DMS114 treated with DMSO at 0.1 percent for 48 hours (cell line): ENCODE measurements at regions not wholly inside any gene's neighbourhood (a gene's known extent, or its start where the extent isn't known, plus 50 kb on each side); places are given as distances from the start of the nearest gene placed in this dataset.

Experiments
- DNase-seq: peaks from one replicate; lab custom pipeline; 2025; ENCODE audit not compliant: unreplicated experiment; lab: John Stamatoyannopoulos, UW

- no peak for DNase-seq
These were observed 255.5 kb upstream of the RPL38 start for GRCh38 chr17:73947966-73948355.

DNA sequence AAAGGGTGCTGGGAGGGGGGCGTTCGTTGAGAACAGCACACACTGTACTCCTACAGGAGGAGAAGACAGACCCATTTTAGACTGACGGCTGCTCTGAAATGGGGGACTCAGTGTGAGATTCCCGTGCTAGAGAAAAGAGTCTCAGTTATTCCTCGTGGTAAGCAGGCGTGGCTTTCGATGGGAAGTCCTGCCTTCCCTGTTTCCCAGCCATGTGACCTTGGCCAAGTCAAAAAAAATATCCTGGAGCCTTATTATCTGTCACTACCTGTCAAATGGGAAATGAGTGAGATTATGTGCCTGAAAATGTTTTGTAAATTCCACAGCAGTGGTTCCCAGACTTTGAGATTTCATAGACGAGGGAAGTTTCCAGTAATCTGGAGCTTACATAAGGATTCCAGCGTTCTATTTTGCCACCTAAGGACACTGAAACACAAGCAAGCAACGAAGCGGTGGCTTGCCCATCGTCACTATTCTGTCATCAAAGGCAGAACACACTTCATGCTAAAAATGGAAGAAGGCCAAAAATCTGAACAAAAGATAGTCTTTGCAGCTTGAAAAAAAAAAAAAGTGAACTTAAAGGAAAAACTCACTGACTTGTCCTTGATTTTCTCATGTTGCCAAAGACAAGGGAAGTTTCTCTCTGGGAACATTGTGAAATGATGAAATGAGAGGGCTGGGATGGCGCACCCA lies 253.4 kb upstream of the RPL38 start:
- no peak for DNase-seq

DNA sequence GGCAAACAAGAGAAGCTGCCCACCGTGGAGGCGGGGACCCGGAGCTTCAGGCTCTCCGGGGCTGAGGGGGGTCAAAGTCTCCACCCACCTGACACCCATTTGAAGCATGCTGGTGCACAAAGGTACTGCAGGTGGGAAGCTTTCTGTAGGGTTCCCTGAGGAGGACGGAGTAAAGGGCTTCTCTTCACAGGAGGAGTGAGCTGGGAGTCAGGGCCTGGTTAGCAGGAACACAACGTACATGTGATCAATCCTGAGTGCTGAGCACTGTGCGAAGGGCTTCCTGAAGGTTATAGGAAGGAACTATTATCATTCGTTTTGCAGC lies 252.9 kb upstream of the RPL38 start:
- no peak for DNase-seq

DNA sequence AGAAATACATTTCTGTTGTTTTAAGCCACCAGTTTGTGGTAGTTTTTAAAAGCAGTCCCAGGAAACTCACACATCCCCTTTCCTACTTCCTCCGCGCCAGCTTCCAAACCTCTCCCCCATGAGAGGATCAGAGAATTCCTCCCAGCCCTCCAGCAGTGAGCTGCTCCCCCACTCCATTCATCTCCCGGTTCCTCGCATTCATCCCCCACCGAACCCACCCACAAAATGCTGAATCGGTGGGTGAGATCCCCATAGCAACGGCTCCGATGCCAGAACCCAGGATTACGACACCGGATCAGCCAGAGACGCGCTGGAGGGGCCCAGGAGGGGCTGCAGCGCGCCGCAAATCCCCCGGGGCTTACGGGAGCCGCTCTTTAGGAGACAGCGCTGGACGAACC lies 251.4 kb upstream of the RPL38 start:
- no peak for DNase-seq

GRCh38 chr17:73952480-73953205 lies 250.8 kb upstream of the RPL38 start:
- DNase-seq = no peak

- DNase-seq = no peak
These were observed 250.1 kb upstream of the RPL38 start for GRCh38 chr17:73953206-73954033.

DNA sequence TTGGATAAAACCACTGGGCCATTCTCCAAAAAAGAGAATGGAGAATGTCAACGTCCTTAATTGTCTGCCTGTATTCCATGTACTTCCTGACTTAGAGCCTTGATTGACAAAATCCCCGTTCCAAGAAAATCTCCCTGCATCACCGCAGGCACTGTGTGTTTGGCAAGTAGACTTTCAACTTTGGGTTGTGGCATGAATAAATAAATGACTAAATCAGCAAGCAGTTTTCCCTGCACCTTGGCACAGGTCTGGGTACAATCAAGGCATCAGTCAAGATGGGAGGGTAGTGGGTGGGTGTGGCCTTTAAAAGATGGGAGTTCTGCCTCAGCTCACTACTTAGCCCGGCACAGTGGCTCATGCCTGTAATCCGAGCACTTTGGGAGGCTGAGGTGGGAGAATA lies 248.5 kb upstream of the RPL38 start:
- no peak for DNase-seq

DNA sequence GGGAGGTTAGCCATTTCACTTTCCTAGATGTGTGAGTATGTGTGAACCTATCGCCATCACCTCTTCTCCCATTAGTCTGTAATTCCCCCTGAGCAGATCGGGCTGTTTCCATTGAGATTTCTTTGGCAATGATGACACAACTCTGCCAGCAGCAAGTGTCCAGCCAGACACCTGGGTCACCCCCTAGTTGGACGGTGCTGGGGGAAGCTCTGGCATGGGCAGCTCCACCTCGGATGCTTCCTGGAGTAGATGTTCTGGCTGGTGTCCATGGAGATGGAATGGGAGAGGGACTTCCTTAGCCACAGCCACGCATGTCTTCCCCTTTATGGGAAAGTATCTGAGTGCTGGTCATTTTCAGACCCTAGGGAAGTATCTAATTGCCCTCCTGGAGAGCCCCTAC lies 247.9 kb upstream of the RPL38 start:
- DNase-seq = no peak

GRCh38 chr17:73956169-73956568 lies 247.3 kb upstream of the RPL38 start:
- no peak for DNase-seq

DNA sequence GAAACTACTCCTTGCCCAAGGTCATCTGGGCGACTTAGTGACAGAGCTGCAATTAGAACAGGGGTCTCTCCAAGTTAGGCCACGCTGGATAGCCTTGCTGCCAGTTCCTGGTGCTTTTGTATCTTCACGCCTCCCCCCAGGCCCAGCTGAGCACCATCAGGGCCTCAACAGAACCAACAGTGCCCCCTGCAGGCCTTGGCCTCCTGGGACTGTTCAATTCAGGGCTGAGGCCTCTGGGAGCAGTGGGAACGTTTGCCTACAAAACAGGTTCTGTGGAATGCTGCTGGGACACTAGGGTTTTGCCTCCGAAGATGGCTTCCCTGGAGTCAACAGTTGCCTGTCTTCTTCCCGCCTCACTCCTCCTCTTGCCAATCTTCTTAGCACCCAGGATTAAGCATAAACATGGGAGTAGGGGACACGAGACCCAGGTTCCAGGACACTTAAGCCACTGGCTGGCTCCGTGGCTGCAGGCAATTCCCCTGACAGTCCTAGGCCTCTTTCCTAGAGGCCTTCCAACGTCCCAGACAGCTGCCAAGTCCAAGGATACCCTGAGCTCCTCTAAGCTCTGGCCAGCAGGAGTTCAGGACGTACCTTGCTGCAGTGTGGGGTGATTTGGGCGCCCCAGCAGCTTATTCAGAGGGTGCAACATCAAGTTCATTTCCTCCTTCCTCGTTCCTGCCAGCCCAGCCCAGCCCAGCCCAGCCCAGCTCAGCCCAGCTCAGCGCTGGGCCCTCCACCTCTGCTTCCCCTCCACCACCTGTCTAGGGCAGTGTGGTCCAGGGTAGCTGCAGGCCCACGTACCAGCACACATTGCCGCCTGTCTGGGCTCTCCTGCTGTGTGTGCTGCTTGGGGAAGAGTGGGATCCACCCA lies 246.6 kb upstream of the RPL38 start:
- no peak for DNase-seq

- DNase-seq = no peak
These were observed 245.9 kb upstream of the RPL38 start for GRCh38 chr17:73957564-73957963.

- DNase-seq = no peak
These were observed 245.0 kb upstream of the RPL38 start for GRCh38 chr17:73958453-73958852.

DNA sequence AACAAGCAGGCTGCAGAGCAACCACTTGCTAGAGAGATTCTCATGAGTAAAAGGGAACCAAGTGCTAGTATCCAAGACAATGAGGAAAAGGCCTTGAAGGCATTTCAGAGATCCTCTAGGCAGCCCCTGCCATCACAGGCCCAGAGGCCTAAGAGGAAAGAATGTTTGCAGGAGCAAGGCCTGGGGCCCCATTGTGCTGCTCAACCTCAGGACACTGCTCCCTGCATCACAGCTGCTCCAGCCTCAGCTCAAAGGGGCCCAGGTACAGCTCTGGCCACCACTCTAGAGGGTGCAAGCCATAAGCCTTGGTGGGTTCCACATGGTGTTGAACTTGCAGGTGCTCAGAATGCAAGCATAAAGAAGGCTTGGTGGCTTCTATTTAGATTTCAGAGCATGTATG lies 243.0 kb upstream of the RPL38 start:
- DNase-seq = no peak

DNA sequence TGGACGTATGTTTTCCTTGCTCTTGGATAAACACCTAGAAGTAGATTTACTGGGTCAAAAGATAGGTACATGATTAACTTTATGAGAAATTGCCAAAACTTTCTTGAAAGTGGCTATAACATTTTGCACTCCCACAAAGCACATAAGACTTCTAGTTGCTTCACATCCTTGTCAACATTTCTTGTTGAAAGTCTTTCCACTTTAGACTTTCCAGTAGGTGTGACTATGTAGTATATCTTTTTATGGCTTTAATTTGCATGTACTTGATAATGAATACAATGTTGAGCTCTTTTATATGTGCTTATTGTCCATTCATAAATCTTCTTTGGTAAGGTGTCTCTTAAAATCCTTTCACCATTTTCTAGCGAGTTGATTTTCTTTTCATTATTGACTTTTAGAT lies 241.2 kb upstream of the RPL38 start:
- DNase-seq = no peak

DNA sequence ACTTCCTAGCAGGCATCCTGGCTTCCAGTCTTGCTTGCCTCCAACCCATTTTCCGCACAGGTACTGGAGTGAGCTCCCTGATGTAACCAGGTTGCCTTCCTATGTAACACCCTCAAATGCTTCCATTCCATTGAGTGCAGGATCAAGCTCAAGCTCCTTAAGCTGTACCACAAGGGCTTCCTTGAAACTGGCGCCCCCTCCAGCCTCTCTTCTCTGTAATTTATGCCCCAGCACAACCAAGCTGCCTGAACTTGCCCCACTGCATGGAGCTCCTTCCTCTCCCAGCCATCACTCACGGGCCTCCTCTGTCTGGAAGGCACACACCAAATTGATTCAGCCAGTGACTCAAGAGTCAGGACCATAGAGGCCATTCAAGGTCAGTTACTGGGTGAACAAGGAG lies 234.8 kb upstream of the RPL38 start:
- DNase-seq = no peak

- no peak for DNase-seq
These were observed 233.5 kb upstream of the RPL38 start for GRCh38 chr17:73969956-73970355.

DNA sequence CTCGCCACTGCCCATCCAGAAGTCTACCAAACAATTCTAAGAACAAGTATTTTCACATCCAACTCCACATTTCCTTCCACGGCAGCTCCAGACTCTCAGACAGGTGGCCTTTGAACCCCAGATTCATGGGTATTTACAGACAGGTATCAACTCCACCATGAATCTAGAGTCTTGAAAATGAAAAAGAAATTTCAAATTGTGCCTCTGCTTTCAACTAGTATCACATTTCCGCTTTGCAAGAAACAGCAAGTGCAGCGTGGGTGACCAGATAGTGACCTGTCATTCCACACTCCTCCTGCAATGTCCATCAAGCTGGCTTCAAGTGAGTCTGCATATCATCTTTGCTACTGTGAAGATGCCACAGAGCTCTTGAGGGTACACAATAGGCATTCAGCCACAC lies 232.4 kb upstream of the RPL38 start:
- DNase-seq = no peak

DNA sequence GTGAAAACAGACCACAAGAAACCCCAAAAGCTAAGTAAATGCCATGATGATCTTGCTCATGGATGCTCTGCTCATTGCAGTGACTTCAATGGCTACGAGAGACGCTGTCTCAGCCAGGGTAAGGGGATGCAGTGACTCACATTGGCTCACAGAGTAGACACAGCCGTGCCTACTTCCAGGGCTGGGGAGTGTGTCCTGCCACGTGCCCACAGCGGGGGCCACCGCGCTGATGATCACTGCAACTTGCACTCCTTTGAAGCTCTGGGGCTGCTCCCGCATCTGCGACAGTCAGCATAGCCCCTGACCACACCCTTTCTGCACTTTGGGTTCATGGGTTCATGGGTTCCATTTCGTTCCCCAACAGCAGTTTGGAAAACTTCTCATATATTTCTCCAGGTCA lies 231.4 kb upstream of the RPL38 start:
- no peak for DNase-seq

- no peak for DNase-seq
These were observed 230.6 kb upstream of the RPL38 start for GRCh38 chr17:73972901-73973300.

GRCh38 chr17:73973586-73974409 lies 229.7 kb upstream of the RPL38 start:
- no peak for DNase-seq
